GM19023 (cell line): ENCODE measurements at regions not wholly inside any gene's neighbourhood (a gene's known extent, or its start where the extent isn't known, plus 50 kb on each side); places are given as distances from the start of the nearest gene placed in this dataset.

Experiments used
- ATAC-seq: cut with Tn5 transposase; IDR thresholded peaks from one replicate; pipeline ENCODE4 v1.9.1; 2021; ENCODE audit warnings: mild to moderate bottlenecking, moderate library complexity; ENCODE audit not compliant: unreplicated experiment

DNA sequence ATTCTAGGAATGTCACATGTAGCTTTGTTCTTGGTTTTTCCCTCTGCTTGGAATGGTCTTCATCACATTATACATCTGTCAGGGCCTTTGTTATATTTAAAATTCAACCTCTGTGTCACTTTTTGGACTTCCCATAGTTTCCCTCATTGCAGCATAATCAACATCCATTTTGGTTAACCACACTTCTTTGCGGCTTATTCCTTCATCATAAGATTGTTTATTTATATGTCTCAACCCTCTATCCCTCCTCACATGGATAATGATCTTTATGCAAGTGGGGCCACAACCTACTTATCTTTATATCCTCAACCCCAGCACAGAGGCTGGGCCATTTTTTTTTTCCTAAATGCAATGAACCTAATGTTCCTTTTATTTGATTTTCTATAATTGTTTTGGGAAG, 260.0 kb upstream of the THBS1 start:
- no peak for ATAC-seq

DNA sequence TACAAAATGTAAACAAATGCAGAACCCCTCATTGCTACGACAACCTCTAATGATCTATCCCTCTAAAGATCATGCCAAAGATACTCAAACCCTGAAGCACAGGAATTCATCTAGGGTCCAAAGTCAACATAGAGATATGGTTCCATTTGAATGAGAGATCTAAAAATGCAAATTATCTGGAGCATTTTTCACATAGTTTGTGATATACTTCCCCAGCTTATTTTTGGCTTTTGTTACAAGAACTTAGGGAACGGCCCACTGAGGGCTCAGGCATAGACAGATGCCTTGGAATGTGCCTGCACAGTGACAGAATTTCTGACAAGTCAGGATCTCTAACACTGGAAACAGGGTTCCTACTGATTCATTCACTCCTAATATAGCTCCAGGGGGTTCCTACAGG, 258.9 kb upstream of the THBS1 start:
- ATAC-seq: no peak

GRCh38 chr15:39323157-39323556, 257.7 kb upstream of the THBS1 start:
- no peak for ATAC-seq

DNA sequence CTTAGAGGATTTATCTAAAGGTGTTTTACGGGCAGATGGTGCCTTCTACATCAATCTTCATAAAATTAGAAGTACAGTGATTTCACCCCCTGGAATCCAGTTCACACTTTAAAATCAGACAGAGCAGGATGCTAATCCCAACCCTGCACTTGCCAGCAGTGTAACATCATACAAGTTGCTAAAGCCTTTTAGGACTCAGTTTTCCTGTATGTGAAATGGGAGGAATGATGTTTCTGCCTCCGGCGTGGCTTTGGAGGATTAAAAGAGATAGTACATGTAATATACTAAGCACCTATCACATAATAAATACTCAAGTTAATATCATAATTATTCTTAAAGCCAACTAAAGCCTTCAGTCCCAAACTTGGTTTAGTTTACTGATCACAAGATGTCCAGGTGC, 257.2 kb upstream of the THBS1 start:
- ATAC-seq: no peak

- ATAC-seq: no peak
Measured at GRCh38 chr15:39326306-39326975, 254.4 kb upstream of the THBS1 start.

GRCh38 chr15:39327005-39327730, 253.7 kb upstream of the THBS1 start:
- no peak for ATAC-seq

DNA sequence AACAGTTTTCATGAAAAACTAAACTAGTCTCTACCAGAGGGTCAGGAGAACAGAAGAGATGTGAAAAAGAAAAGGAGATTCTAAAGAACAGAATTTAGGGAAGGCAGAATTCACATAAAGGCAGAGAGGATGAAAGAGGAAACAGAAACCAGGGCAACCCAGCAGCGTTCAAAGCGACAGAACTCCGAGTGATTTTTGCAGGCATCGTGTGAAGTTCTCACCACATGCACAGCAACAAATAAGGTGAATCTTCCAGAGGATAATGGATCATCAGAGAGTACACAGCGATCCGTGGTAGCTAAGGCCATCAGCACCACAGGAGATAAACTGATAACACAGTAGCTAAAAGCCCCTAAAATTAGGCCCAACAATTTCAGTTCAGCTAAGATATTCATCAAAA, 250.8 kb upstream of the THBS1 start:
- no peak for ATAC-seq

- ATAC-seq: no peak
Measured at GRCh38 chr15:39331584-39331983, 249.3 kb upstream of the THBS1 start.

- ATAC-seq: no peak
Measured at GRCh38 chr15:39332846-39333245, 248.0 kb upstream of the THBS1 start.

- ATAC-seq: no peak
Measured at GRCh38 chr15:39333393-39333792, 247.5 kb upstream of the THBS1 start.

DNA sequence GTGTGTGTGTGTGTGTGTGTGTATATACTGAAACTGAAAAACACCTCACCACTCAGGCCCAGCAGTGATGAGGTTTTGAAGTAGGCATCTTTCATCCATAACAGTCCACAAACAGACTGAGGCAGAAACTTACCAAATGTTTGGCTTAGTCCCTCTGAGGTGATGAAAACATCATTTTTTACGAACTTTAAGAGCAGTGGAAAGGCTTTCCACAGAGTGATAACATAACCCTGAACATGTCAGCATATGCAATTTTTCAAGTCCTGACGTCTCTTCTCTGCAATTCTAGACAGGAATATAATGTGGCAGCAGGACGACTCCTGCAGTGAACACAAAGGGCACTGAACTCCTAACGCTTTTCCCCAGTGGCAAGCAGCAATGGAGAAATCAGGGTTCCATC, 247.0 kb upstream of the THBS1 start:
- ATAC-seq: no peak

- ATAC-seq: no peak
Measured at GRCh38 chr15:39336926-39337325, 244.0 kb upstream of the THBS1 start.

- ATAC-seq: no peak
Measured at GRCh38 chr15:39338251-39338650, 242.6 kb upstream of the THBS1 start.

DNA sequence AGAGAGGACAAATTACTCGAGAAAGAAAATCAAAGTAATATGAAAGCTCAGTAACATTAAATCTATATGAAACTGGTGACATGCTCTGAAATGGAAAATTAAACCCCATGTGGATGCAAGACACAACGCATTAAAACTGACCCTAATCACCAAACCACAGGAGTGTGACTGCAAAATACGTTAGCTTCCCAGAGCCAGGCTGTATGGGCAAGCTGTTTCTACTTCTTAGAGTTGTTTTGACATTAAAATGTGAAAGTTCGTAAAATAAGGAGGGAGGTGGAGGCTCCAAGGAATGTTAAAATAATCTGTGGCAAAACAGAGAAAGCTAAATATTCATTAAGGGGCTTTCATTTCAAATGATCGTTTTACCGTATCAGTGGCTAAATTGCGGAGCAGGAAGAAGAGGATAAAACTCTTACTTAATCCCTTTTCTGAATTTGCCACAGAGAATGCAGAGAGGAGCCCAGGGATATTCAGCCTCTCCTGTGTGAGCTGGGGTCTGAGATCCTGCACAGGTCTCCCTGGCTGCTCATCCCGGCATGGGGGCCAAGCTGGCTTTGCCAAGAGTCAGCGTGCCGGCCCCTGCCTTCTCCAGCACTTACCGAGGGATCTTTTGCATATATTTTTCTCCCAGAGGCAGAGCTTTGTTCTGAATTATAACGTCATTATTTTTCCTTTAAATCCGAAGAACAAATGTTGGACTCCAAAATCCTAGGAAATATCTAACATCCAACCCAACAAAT, 239.8 kb upstream of the THBS1 start:
- no peak for ATAC-seq

GRCh38 chr15:39344662-39345141, 236.2 kb upstream of the THBS1 start:
- ATAC-seq: no peak

DNA sequence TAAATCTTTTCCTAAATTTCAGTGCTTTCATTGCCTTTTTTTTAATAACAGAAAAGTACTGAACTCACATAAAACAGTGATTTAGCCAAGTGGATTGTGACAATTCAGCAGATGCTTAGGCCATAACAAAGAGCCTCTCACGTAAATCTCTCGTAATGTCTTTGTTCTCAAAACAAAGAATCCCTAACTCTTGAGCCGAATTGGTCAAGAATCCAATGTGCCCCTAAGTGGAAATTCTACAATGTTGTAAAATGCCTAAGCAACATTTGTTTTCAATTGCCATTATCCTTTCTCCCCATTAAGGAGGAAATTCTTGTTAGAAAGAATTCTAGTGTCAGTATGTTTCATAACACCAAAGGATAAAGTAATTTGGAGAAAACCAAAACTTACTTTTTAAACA, 235.7 kb upstream of the THBS1 start:
- no peak for ATAC-seq

DNA sequence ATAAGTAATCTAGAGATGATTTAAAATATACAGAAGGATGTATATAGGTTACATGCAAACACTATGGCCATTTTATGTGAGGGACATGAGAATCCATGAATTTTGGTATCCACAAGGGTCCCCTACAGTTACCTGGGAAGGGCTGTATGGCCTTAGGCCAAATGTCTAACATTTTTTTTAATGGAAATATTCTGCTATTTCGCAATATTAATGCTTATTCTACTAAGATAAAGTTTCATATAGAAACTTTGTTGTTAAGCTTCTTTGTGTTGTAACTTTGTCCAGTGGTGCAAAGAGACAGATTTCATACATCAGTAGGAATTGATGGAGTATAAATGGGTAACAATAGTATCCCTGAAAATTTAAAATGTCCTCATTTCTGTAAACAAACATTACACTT, 233.4 kb upstream of the THBS1 start:
- no peak for ATAC-seq

DNA sequence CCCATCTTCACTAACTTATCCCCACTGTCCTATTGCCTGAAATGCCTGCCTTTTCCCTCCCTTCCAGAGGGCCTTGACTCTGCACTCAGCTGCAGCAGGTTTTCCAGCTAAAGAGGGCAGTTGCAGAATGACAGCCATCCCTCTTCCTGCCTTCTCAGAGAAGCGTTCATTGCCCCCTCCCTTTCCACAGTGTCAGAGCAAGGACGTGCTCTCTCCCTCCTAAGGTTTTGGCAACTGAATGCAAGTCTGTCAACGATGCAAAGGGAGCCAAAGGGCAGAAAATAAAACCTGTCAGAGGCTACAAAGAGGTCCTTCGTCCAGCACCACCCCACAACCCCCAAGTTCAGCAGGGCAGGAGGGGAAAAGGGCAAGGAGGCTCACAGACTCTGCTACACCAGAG, 230.1 kb upstream of the THBS1 start:
- no peak for ATAC-seq

- no peak for ATAC-seq
Measured at GRCh38 chr15:39354189-39354588, 226.7 kb upstream of the THBS1 start.

- no peak for ATAC-seq
Measured at GRCh38 chr15:39357480-39358268, 223.2 kb upstream of the THBS1 start.

DNA sequence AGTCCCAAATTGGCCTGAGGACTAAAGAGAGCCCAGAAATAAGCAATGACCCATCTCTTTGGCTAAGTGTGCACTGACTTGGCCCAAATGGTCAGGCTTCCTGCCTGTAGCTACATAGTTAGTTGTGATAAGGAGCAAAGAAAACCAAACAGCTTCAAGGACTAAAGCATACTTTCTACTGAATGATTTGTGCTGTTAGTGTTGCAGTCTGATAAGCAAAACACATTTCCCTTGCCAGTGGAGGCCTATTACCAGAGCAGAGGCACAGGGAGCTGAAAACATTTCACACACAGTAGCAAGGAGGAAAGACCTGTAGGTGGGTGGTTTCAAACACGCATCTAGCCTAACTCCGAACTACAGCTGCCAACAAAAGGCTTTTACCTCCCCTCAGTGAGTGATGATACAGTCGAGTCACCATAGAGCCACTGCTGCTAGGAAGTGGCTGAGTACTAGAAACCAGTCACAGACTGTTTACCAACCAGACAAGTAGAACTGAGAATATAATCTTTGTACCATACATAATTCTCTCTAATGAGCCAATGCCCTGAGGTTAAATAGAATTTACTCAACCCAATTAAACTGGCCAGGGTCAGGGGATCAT, 222.3 kb upstream of the THBS1 start:
- ATAC-seq: no peak
